Adrenal gland (tissue), 5 donors: ENCODE measurements at regions not wholly inside any gene's neighbourhood (a gene's known extent, or its start where the extent isn't known, plus 50 kb on each side); places are given as distances from the start of the nearest gene placed in this dataset.

Source experiments
- CTCF ChIP-seq, 6 experiments: fragments of 450-650 bp in 4 of 6; fragments of 200-600 bp in 2 of 6; sonication (generic) in 1 of 6; IDR thresholded peaks; 1 replicate in 5 of 6; 2 replicates in 1 of 6; pipeline versions ENCODE4 v1.5.1 to v1.8.0; 2016 to 2021; ENCODE audit warnings: antibody characterized with exemption in 6 of 6, mild to moderate bottlenecking in 2 of 6, moderate library complexity in 1 of 6
- POLR2A ChIP-seq, 2 donors: fragments of 450-650 bp; IDR thresholded peaks; one replicate each; pipeline ENCODE4 v1.6.1; 2017; ENCODE audit warnings: antibody characterized with exemption in 2 of 2, mild to moderate bottlenecking in 2 of 2, moderate library complexity in 1 of 2
- donor health status: DM: no; HTN: no; CAD: no.

GRCh38 chr2:59998324-59998723 lies 555.1 kb downstream of the BCL11A start:
- no peak for TF ChIP-seq CTCF (IDR thresholded peaks at IDR 0.05)
- TF ChIP-seq POLR2A (IDR thresholded peaks at IDR 0.05), result no peak
